HCT116 (cell line): ENCODE measurements at regions not wholly inside any gene's neighbourhood (a gene's known extent, or its start where the extent isn't known, plus 50 kb on each side); places are given as distances from the start of the nearest gene placed in this dataset.

Experiments used
- ATAC-seq: fragments of 200-7000 bp; cut with Tn5 transposase; 2 replicates; pipeline ENCODE4 v1.9.1; 2020; ENCODE audit warnings: mild to moderate bottlenecking, moderate library complexity
- BruUV-seq: library from RNA; stranded (reverse); fragments of 400-500 nt; replicated peaks from 2 replicates; lab custom pipeline; 2021; lab: Mats Ljungman, UMichigan
- CTCF ChIA-PET: fragments of 300-600 bp; sonication (Branson Sonifier 250); formaldehyde crosslinking; loops from one replicate; lab custom pipeline; 2021; ENCODE audit warnings: antibody characterized with exemption; lab: Charles Lee
- POLR2A ChIA-PET: fragments of 300-600, 350-600 bp; sonication (Branson Sonifier 250); formaldehyde crosslinking; loops from one replicate; lab custom pipeline; 2021; ENCODE audit warnings: antibody characterized with exemption; lab: Charles Lee
- RAD21 ChIA-PET, 2 experiments: fragments of 300-600 bp; sonication (Branson Sonifier 250); formaldehyde crosslinking; loops; one replicate each; lab custom pipeline; 2023; ENCODE audit warnings: low total read pairs in 2 of 2; ENCODE audit not compliant: uncharacterized antibody in 2 of 2, unreplicated experiment in 2 of 2, low non-redundant PET in 1 of 2; lab: Charles Lee
- DNase-seq: peaks from one replicate; pipeline ENCODE4 v3.0.0-alpha.2; 2010; ENCODE audit warnings: low read depth, low spot score
- H2AFZ ChIP-seq: fragments of 200-600 bp; shearing (Covaris generic), sonication (generic); 2 replicates; pipeline ENCODE4 v1.6.1; 2017; ENCODE audit warnings: low read depth, mixed run types, mixed read lengths, antibody characterized with exemption, low read length; ENCODE audit not compliant: poor library complexity, severe bottlenecking
- H3K27ac ChIP-seq: 2 replicates; pipeline ENCODE4 v1.5.1; 2012; ENCODE audit warnings: low read depth, low read length
- H3K27me3 ChIP-seq: fragments of 200-600 bp; sonication (generic); 2 replicates; pipeline ENCODE4 v1.6.1; 2016; ENCODE audit warnings: mixed run types, low read length, mixed read lengths; ENCODE audit not compliant: insufficient read depth
- H3K36me3 ChIP-seq, 2 experiments: fragments of 200-500 bp in 1 of 2; fragments of 200-600 bp in 1 of 2; sonication (Bioruptor generic) in 1 of 2; sonication (generic) in 1 of 2; 2 replicates each; pipeline versions ENCODE4 v1.5.1 to v1.6.1; 2014 to 2016; ENCODE audit warnings: low read length in 2 of 2, inconsistent platforms in 1 of 2, mixed read lengths in 1 of 2, mixed run types in 1 of 2; ENCODE audit not compliant: insufficient read depth in 2 of 2, control insufficient read depth in 1 of 2
- H3K4me1 ChIP-seq, 2 experiments: fragments of 200-600 bp in 1 of 2; sonication (generic) in 1 of 2; 2 replicates each; pipeline versions ENCODE4 v1.5.1 to v1.6.1; 2012 to 2017; ENCODE audit warnings: low read length in 2 of 2, inconsistent platforms in 1 of 2, mild to moderate bottlenecking in 1 of 2, mixed read lengths in 1 of 2, mixed run types in 1 of 2, moderate library complexity in 1 of 2; ENCODE audit not compliant: insufficient read depth in 2 of 2, control insufficient read depth in 1 of 2
- H3K4me2 ChIP-seq: fragments of 200-600 bp; sonication (generic); 2 replicates; pipeline ENCODE4 v1.6.1; 2017; ENCODE audit warnings: mixed run types, low read length, mixed read lengths
- H3K4me3 ChIP-seq, 2 experiments: fragments of 200-600 bp in 1 of 2; sonication (generic) in 1 of 2; replicated peaks in 1 of 2; 2 replicates each; pipeline ENCODE4 v1.5.1; 2011 to 2016; ENCODE audit warnings: low read length in 2 of 2, control low read depth in 1 of 2, low read depth in 1 of 2, mild to moderate bottlenecking in 1 of 2, mixed read lengths in 1 of 2, mixed run types in 1 of 2
- H3K79me2 ChIP-seq: fragments of 200-600 bp; sonication (generic); 2 replicates; pipeline ENCODE4 v1.6.1; 2017; ENCODE audit warnings: mild to moderate bottlenecking, mixed run types, low read length, moderate library complexity, mixed read lengths; ENCODE audit not compliant: insufficient read depth
- H3K9ac ChIP-seq: fragments of 200-600 bp; sonication (generic); 2 replicates; pipeline ENCODE4 v1.6.1; 2016; ENCODE audit warnings: low read length, mixed read lengths
- H3K9me2 ChIP-seq: fragments of 200-600 bp; sonication (generic), shearing (Covaris generic); 2 replicates; pipeline ENCODE4 v1.6.1; 2017; ENCODE audit warnings: mixed run types, mild to moderate bottlenecking, moderate library complexity; ENCODE audit not compliant: insufficient read depth
- H3K9me3 ChIP-seq, 2 experiments: fragments of 200-500 bp in 1 of 2; fragments of 200-600 bp in 1 of 2; sonication (Bioruptor generic) in 1 of 2; sonication (generic) in 1 of 2; 2 replicates each; pipeline ENCODE4 v1.6.1; 2014 to 2017; ENCODE audit warnings: low read length in 2 of 2, mixed read lengths in 2 of 2, inconsistent platforms in 1 of 2, low read depth in 1 of 2, mild to moderate bottlenecking in 1 of 2, mixed run types in 1 of 2, moderate library complexity in 1 of 2; ENCODE audit not compliant: control insufficient read depth in 1 of 2, insufficient read depth in 1 of 2
- H4K20me1 ChIP-seq: fragments of 200-600 bp; sonication (generic), shearing (Covaris generic); 2 replicates; pipeline ENCODE4 v1.6.1; 2017; ENCODE audit warnings: mixed run types, mild to moderate bottlenecking, moderate library complexity; ENCODE audit not compliant: insufficient read depth
- CBX3 ChIP-seq: IDR thresholded peaks from 2 replicates; pipeline ENCODE4 v1.6.1; 2012; ENCODE audit warnings: low read depth
- EGR1 ChIP-seq: IDR thresholded peaks from 2 replicates; pipeline ENCODE4 v1.6.1; 2012; ENCODE audit warnings: low read depth
- ELF1 ChIP-seq: IDR thresholded peaks from 2 replicates; pipeline ENCODE4 v1.6.1; 2012; ENCODE audit warnings: low read depth, borderline replicate concordance
- EZH2phosphoT487 ChIP-seq: fragments of 200-600 bp; IDR thresholded peaks from 2 replicates; pipeline ENCODE4 v1.6.1; 2018; ENCODE audit warnings: antibody characterized with exemption, borderline replicate concordance
- FOSL1 ChIP-seq: IDR thresholded peaks from 2 replicates; pipeline ENCODE4 v1.6.1; 2012; ENCODE audit warnings: low read depth
- JUND ChIP-seq: IDR thresholded peaks from 2 replicates; pipeline ENCODE4 v1.6.1; 2012
- RAD21 ChIP-seq: IDR thresholded peaks from 2 replicates; pipeline ENCODE4 v1.6.1; 2012; ENCODE audit warnings: low read depth, mild to moderate bottlenecking
- REST ChIP-seq: IDR thresholded peaks from 2 replicates; pipeline ENCODE4 v1.6.1; 2012; ENCODE audit warnings: low read depth
- SIN3A ChIP-seq: IDR thresholded peaks from 2 replicates; pipeline ENCODE4 v1.6.1; 2012; ENCODE audit warnings: low read depth
- TCF7L2 ChIP-seq: IDR thresholded peaks from 2 replicates; pipeline ENCODE4 v1.7.0; 2011; ENCODE audit warnings: borderline replicate concordance, inconsistent platforms; ENCODE audit not compliant: insufficient read depth, insufficient read length; ENCODE audit errors: extremely low read depth
- ZBTB33 ChIP-seq: IDR thresholded peaks from 2 replicates; pipeline ENCODE4 v1.6.1; 2011; ENCODE audit warnings: mild to moderate bottlenecking, low read length, moderate library complexity; ENCODE audit not compliant: insufficient replicate concordance; ENCODE audit errors: extremely low read depth
- intact Hi-C: fragments of 100-400 bp; cut with micrococcal nuclease; formaldehyde crosslinking; loops from 2 replicates; pipeline ENCODE4 v1.10.0; 2022

GRCh38 chr7:19585761-19586160 is 123.1 kb downstream of the POLR1F start:
- TF ChIP-seq TCF7L2 = no peak
- TF ChIP-seq RAD21 = no peak
- TF ChIP-seq JUND = no peak
- no peak for TF ChIP-seq FOSL1
- TF ChIP-seq ZBTB33 = no peak
- TF ChIP-seq ELF1 = no peak
- Histone ChIP-seq H3K27me3 (no peaks in the 10 kb centered on the region), H3K9me3 (no peaks in the 10 kb centered on the region), H3K4me1 (no peaks in the 10 kb centered on the region), H3K79me2 (no peaks in the 10 kb centered on the region), H3K4me2 (no peak overlapping the region), H3K4me3 (no peak overlapping the region), H3K9ac (no peak overlapping the region), H3K27ac (no peak overlapping the region), H2AFZ (no peak overlapping the region), H3K9me2 (no peaks in the 10 kb centered on the region), H4K20me1 (no peaks in the 10 kb centered on the region), H3K36me3 (no peaks in the 10 kb centered on the region)
- no peak for ATAC-seq
- DNase-seq = no peak
- ChIA-PET RAD21 (no interaction called here), CTCF (no interaction called here), POLR2A (no interaction called here)
- BruUV-seq = no TSS peak
- intact Hi-C loops = no loop called here

- ATAC-seq = no peak
- POLR2A ChIA-PET = no interaction called here
- no peak overlapping the region for H2AFZ ChIP-seq
- no peaks in the 10 kb centered on the region for H3K4me1 ChIP-seq
- intact Hi-C loops = no loop called here
- no peaks in the 10 kb centered on the region for H3K27me3 ChIP-seq
- RAD21 ChIA-PET = no interaction called here
- no peak overlapping the region for H3K4me2 ChIP-seq
- no peaks in the 10 kb centered on the region for H4K20me1 ChIP-seq
- DNase-seq = no peak
- no peaks in the 10 kb centered on the region for H3K9me2 ChIP-seq
- no peaks in the 10 kb centered on the region for H3K79me2 ChIP-seq
- H3K36me3 ChIP-seq = no peaks in the 10 kb centered on the region
- TF ChIP-seq ELF1 (no peak), FOSL1 (no peak), REST (no peak), CBX3 (no peak), SIN3A (no peak), EGR1 (no peak), EZH2phosphoT487 (no peak), RAD21 (no peak)
- no TSS peak for BruUV-seq
- no peak overlapping the region for H3K4me3 ChIP-seq
- no peak overlapping the region for H3K9ac ChIP-seq
- H3K27ac ChIP-seq = no peak overlapping the region
- CTCF ChIA-PET = no interaction called here
- H3K9me3 ChIP-seq = no peaks in the 10 kb centered on the region
Measured at GRCh38 chr7:19575909-19576557, 132.8 kb downstream of the POLR1F start.
